Omental fat pad (tissue), 1 donor: ENCODE measurements at regions not wholly inside any gene's neighbourhood (a gene's known extent, or its start where the extent isn't known, plus 50 kb on each side); places are given as distances from the start of the nearest gene placed in this dataset.
"Not testable (repeated sequence)": the region's sequence is repeated elsewhere in the genome, so short reads cannot be mapped to it uniquely, and the experiment has no call there.

Experiments
- ATAC-seq: fragments of 150-250 bp; one replicate; pipeline ENCODE4 v1.9.1; 2016; ENCODE audit warnings: mild to moderate bottlenecking, moderate library complexity; ENCODE audit not compliant: low FRiP score
- DNase-seq: peaks from one replicate; pipeline ENCODE4 v3.0.0-alpha.2; 2019; ENCODE audit warnings: low spot score

- DNase-seq: not testable (repeated sequence)
- peak; percentile 57 for ATAC-seq
Measured at GRCh38 chr9:41279437-41279836, 90.3 kb upstream of the ZNG1F start.

- not testable (repeated sequence) for DNase-seq
- peak; percentile 19 for ATAC-seq
Measured at GRCh38 chr9:41279033-41279432, 89.9 kb upstream of the ZNG1F start.

GRCh38 chr9:41273549-41274267 lies 84.6 kb upstream of the ZNG1F start:
- DNase-seq (peak; percentile 24), ATAC-seq (peak; percentile 97)

- not testable (repeated sequence) for ATAC-seq, DNase-seq
Measured at GRCh38 chr9:41272879-41273548, 83.9 kb upstream of the ZNG1F start.

- not testable (repeated sequence) for ATAC-seq, DNase-seq
Measured at GRCh38 chr9:41270992-41271391, 81.9 kb upstream of the ZNG1F start.

GRCh38 chr9:41269471-41269870 lies 80.4 kb upstream of the ZNG1F start:
- ATAC-seq, DNase-seq: not testable (repeated sequence)

- not testable (repeated sequence) for DNase-seq, ATAC-seq
Measured at GRCh38 chr9:41269054-41269453, 79.9 kb upstream of the ZNG1F start.

GRCh38 chr9:41266602-41267001 lies 77.5 kb upstream of the ZNG1F start:
- DNase-seq, ATAC-seq: not testable (repeated sequence)

- not testable (repeated sequence) for DNase-seq
- ATAC-seq: peak; percentile 44
Measured at GRCh38 chr9:41266000-41266399, 76.9 kb upstream of the ZNG1F start.

- ATAC-seq, DNase-seq: not testable (repeated sequence)
Measured at GRCh38 chr9:41251973-41252372, 62.9 kb upstream of the ZNG1F start.

- ATAC-seq, DNase-seq: not testable (repeated sequence)
Measured at GRCh38 chr9:41251101-41251500, 62.0 kb upstream of the ZNG1F start.

GRCh38 chr9:41246702-41247101 lies 57.6 kb upstream of the ZNG1F start:
- ATAC-seq, DNase-seq: not testable (repeated sequence)
